A549 (cell line): ENCODE measurements at regions not wholly inside any gene's neighbourhood (a gene's known extent, or its start where the extent isn't known, plus 50 kb on each side); places are given as distances from the start of the nearest gene placed in this dataset.

Experiments
- ATAC-seq, 2 experiments: fragments of 200-7000 bp in 1 of 2; fragments of >200 bp in 1 of 2; cut with Nextera tagmentation in 1 of 2; cut with Tn5 transposase in 1 of 2; 3 replicates each; pipeline versions ENCODE4 v1.8.0 to v1.9.1; 2018 to 2020; ENCODE audit warnings: mild to moderate bottlenecking in 1 of 2, moderate library complexity in 1 of 2
- CTCF ChIA-PET: fragments of 300-600 bp; sonication (Branson Sonifier 250); formaldehyde crosslinking; extraction: SDS; loops from one replicate; lab custom pipeline; 2021; ENCODE audit warnings: antibody characterized with exemption, inconsistent platforms; lab: Yijun Ruan, JAX
- POLR2A ChIA-PET: fragments of 350-600 bp; formaldehyde crosslinking; extraction: SDS; loops from one replicate; lab custom pipeline; 2021; ENCODE audit warnings: antibody characterized with exemption, inconsistent platforms; lab: Yijun Ruan, JAX
- DNase-seq, 2 experiments: peaks; one replicate each; pipeline versions ENCODE4 v3.0.0 to v3.0.0-alpha.2; 2011 to 2016; ENCODE audit warnings: low read depth in 1 of 2, low spot score in 1 of 2
- FAIRE-seq: peaks from 2 replicates; lab custom pipeline; 2011; peaks lifted over from hg19 to GRCh38; lab: Jason Lieb, UNC
- H3K27ac ChIP-seq, 2 experiments: fragments of >200 bp; sonication (Bioruptor Twin); formaldehyde crosslinking; 3 replicates each; pipeline ENCODE4 v1.5.1; 2016 to 2017
- H3K4me1 ChIP-seq: fragments of >200 bp; sonication (Bioruptor Twin); formaldehyde crosslinking; 3 replicates; pipeline ENCODE4 v1.6.1; 2016
- H3K4me2 ChIP-seq: fragments of >200 bp; sonication (Bioruptor Twin); formaldehyde crosslinking; 3 replicates; pipeline ENCODE4 v1.6.1; 2016
- H3K4me3 ChIP-seq: fragments of >200 bp; sonication (Bioruptor Twin); formaldehyde crosslinking; 3 replicates; pipeline ENCODE4 v1.5.1; 2016
- H3K9me3 ChIP-seq: fragments of >200 bp; sonication (Bioruptor Twin); formaldehyde crosslinking; 3 replicates; pipeline ENCODE4 v1.6.1; 2016
- BHLHE40 ChIP-seq: IDR thresholded peaks from 2 replicates; pipeline ENCODE4 v1.6.1; 2012; ENCODE audit warnings: low read depth, low read length, inconsistent platforms
- EHF ChIP-seq: fragments of 250-450 bp; sonication (Bioruptor Pico); IDR thresholded peaks from 2 replicates; pipeline ENCODE4 v1.5.0; 2020; ENCODE audit warnings: mild to moderate bottlenecking
- ELK1 ChIP-seq: fragments of 150-350 bp; IDR thresholded peaks from 2 replicates; pipeline ENCODE4 v1.6.1; 2014; ENCODE audit warnings: low read depth, mild to moderate bottlenecking, low read length
- EP300 ChIP-seq, 2 experiments: fragments of >200 bp; sonication (Bioruptor Twin); formaldehyde crosslinking; IDR thresholded peaks; 2 replicates in 1 of 2; 3 replicates in 1 of 2; pipeline ENCODE4 v1.6.1; 2016 to 2017
- ESRRA ChIP-seq: fragments of 150-350 bp; IDR thresholded peaks from 2 replicates; pipeline ENCODE4 v1.6.1; 2014; ENCODE audit warnings: mild to moderate bottlenecking, low read length, borderline replicate concordance
- FOSL2 ChIP-seq, 2 experiments: fragments of 450-650 bp in 1 of 2; fragments of >200 bp in 1 of 2; sonication (Bioruptor Twin) in 1 of 2; formaldehyde crosslinking; IDR thresholded peaks; 2 replicates each; pipeline versions ENCODE4 v1.5.0 to v1.6.1; 2016 to 2020; ENCODE audit warnings: mild to moderate bottlenecking in 1 of 2, moderate library complexity in 1 of 2
- FOXS1 ChIP-seq: fragments of 250-450 bp; sonication (Bioruptor Pico); IDR thresholded peaks from 2 replicates; pipeline ENCODE4 v1.5.0; 2020; ENCODE audit warnings: mild to moderate bottlenecking, moderate library complexity
- GATA3 ChIP-seq: IDR thresholded peaks from 2 replicates; pipeline ENCODE4 v1.6.1; 2012; ENCODE audit warnings: borderline replicate concordance
- HES2 ChIP-seq: fragments of >200 bp; sonication (Bioruptor Twin); formaldehyde crosslinking; IDR thresholded peaks from 2 replicates; pipeline ENCODE4 v1.6.1; 2016
- HOXB13 ChIP-seq: fragments of 250-450 bp; sonication (Bioruptor Pico); IDR thresholded peaks from 2 replicates; pipeline ENCODE4 v1.5.0; 2020; ENCODE audit warnings: low read depth, mild to moderate bottlenecking, moderate library complexity
- HOXB5 ChIP-seq: fragments of 250-450 bp; sonication (Bioruptor Pico); IDR thresholded peaks from 2 replicates; pipeline ENCODE4 v1.5.0; 2020; ENCODE audit warnings: mild to moderate bottlenecking, moderate library complexity
- JUN ChIP-seq, 2 experiments: fragments of >200 bp; sonication (Bioruptor Twin); formaldehyde crosslinking; IDR thresholded peaks; 2 replicates in 1 of 2; 3 replicates in 1 of 2; pipeline ENCODE4 v1.6.1; 2016 to 2017
- KDM5A ChIP-seq: fragments of 200-600 bp; sonication (generic); IDR thresholded peaks from 2 replicates; pipeline ENCODE4 v1.6.1; 2016; ENCODE audit warnings: antibody characterized with exemption, mild to moderate bottlenecking
- MAFK ChIP-seq: fragments of 450-650 bp; IDR thresholded peaks from 2 replicates; pipeline ENCODE4 v1.6.1; 2014; ENCODE audit not compliant: partially characterized antibody
- PHF8 ChIP-seq: fragments of 200-600 bp; sonication (generic); IDR thresholded peaks from 2 replicates; pipeline ENCODE4 v1.6.1; 2016; ENCODE audit warnings: low read depth, mild to moderate bottlenecking, antibody characterized with exemption, moderate library complexity, borderline replicate concordance
- RARB ChIP-seq: fragments of 250-450 bp; sonication (Bioruptor Pico); IDR thresholded peaks from 2 replicates; pipeline ENCODE4 v1.8.0; 2021; ENCODE audit warnings: mild to moderate bottlenecking, moderate library complexity
- REST ChIP-seq: fragments of 200-600 bp; sonication (generic); IDR thresholded peaks from 2 replicates; pipeline ENCODE4 v1.6.1; 2016; ENCODE audit warnings: antibody characterized with exemption, mild to moderate bottlenecking, moderate library complexity
- RFX5 ChIP-seq: fragments of 450-650 bp; IDR thresholded peaks from 2 replicates; pipeline ENCODE4 v1.7.1; 2014; ENCODE audit warnings: antibody characterized with exemption, mild to moderate bottlenecking, moderate library complexity
- USF2 ChIP-seq: fragments of 450-650 bp; IDR thresholded peaks from 2 replicates; pipeline ENCODE4 v1.6.1; 2014; ENCODE audit warnings: antibody characterized with exemption
- ZNF302 ChIP-seq: fragments of 250-450 bp; sonication (Bioruptor Pico); IDR thresholded peaks from 2 replicates; pipeline ENCODE4 v1.9.0; 2021; ENCODE audit warnings: inconsistent platforms, mild to moderate bottlenecking, moderate library complexity
- ZSCAN20 ChIP-seq: fragments of 250-450 bp; sonication (Bioruptor Pico); IDR thresholded peaks from 2 replicates; pipeline ENCODE4 v1.8.0; 2022; ENCODE audit warnings: mild to moderate bottlenecking, moderate library complexity
- WGBS: methylation state at CpG from one replicate; pipeline ENCODE4 v1.1.6; 2017; ENCODE audit errors: missing lambda C conversion rate; 5-methylcytosine and 5-hydroxymethylcytosine counted together

- DNase-seq (no peak), FAIRE-seq (no peak), ATAC-seq (no peak)
- Histone ChIP-seq H3K4me3 (no peak overlapping the region), H3K4me2 (no peak overlapping the region), H3K9me3 (no peaks in the 10 kb centered on the region), H3K27ac (no peak overlapping the region), H3K4me1 (no peaks in the 10 kb centered on the region)
- TF ChIP-seq MAFK (peak; percentile 80), BHLHE40 (no peak)
- 77% methylated on average over 1 of the region's 1 CpG for whole genome bisulfite sequencing
- ChIA-PET CTCF (no interaction called here), POLR2A (no interaction called here)
Measured at GRCh38 chr11:106446302-106446701, 368.8 kb downstream of the AASDHPPT start.

GRCh38 chr11:106446955-106447354, 369.5 kb downstream of the AASDHPPT start:
- DNase-seq (no peak), ATAC-seq (no peak), FAIRE-seq (no peak)
- no peaks in the 10 kb centered on the region for H3K4me1 ChIP-seq
- no peaks in the 10 kb centered on the region for H3K9me3 ChIP-seq
- TF ChIP-seq ELK1 (no peak), KDM5A (no peak), FOXS1 (CRISPR knock-in tag) (no peak), ZSCAN20 (CRISPR knock-in tag) (no peak), PHF8 (no peak), HOXB13 (CRISPR knock-in tag) (no peak), HOXB5 (CRISPR knock-in tag) (no peak), RARB (no peak), GATA3 (no peak), EP300 (IDR thresholded peaks at IDR 0.05) (no peak), USF2 (no peak), FOSL2 (IDR thresholded peaks at IDR 0.05) (no peak), FOSL2 (CRISPR knock-in tag; IDR thresholded peaks at IDR 0.05) (no peak), EHF (no peak), ESRRA (no peak), JUN (IDR thresholded peaks at IDR 0.05) (no peak), RFX5 (no peak), ZNF302 (no peak), HES2 (no peak), REST (no peak)
- WGBS, result 72% methylated on average over 4 of the region's 4 CpGs
- ChIA-PET CTCF (no interaction called here), POLR2A (no interaction called here)
- no peak overlapping the region for H3K4me2 ChIP-seq
- H3K4me3 ChIP-seq, result no peak overlapping the region
- H3K27ac ChIP-seq, result no peak overlapping the region
